GM10266 (cell line): ENCODE measurements at regions not wholly inside any gene's neighbourhood (a gene's known extent, or its start where the extent isn't known, plus 50 kb on each side); places are given as distances from the start of the nearest gene placed in this dataset.

Source experiments
- DNase-seq: peaks from one replicate; pipeline ENCODE4 v3.0.0; 2012; ENCODE audit errors: extremely low spot score
- CTCF ChIP-seq: IDR thresholded peaks from 2 replicates; pipeline ENCODE4 v1.5.1; 2012; ENCODE audit warnings: mild to moderate bottlenecking, low read depth; ENCODE audit not compliant: control insufficient read depth, insufficient read depth; ENCODE audit errors: missing control alignments

GRCh38 chr3:145721273-145721805 is 439.6 kb downstream of the PLOD2 start:
- no peak for TF ChIP-seq CTCF
- no peak for DNase-seq

GRCh38 chr3:145721815-145722214 is 439.2 kb downstream of the PLOD2 start:
- no peak for DNase-seq
- no peak for TF ChIP-seq CTCF

GRCh38 chr3:145727476-145727875 is 433.5 kb downstream of the PLOD2 start:
- TF ChIP-seq CTCF, result no peak
- no peak for DNase-seq

DNA sequence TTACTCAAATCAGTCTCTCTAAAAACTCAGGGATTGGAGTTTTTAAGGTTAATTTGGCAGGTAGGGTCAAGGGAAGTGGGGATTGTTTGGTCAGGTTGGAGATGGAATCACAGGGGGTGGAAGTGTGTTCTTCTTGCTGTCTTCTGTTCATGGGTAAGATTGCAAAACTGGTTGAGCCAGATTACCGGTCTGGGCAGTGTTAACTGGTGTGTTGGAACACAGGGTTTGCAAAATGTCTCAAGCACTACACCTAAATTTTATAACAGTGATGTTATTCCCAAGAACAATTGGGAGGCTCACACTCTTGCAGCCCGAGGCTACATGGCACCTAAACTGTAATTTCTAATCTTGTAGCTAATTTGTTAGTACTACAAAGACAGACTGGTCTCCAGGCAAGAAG is 425.4 kb downstream of the PLOD2 start:
- no peak for TF ChIP-seq CTCF

GRCh38 chr3:145737952-145738351 is 423.0 kb downstream of the PLOD2 start:
- no peak for TF ChIP-seq CTCF
- no peak for DNase-seq

More for the DNA sequence above, 425.4 kb downstream of the PLOD2 start:
- no peak for DNase-seq

DNA sequence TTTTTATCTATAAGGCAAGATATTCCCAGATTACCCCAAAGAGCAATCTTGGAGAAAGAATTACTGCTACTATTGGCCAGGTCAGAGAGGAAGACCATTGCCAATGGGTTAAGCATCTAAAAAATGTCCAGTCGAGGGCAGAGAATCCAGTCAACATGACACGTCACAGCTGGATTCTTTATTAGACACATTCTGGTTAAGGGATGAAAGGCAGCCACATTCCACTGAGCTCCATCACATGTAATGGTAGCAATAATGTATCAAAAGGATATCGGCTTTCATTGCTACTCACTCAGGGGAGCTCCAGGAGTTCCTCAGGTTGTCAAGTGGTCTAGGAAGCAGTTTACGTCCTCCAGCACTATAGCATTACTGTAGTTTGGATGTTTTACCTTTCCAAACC is 421.1 kb downstream of the PLOD2 start:
- no peak for TF ChIP-seq CTCF
- no peak for DNase-seq

GRCh38 chr3:145750657-145751056 is 410.3 kb downstream of the PLOD2 start:
- TF ChIP-seq CTCF, result no peak
- no peak for DNase-seq
